Stimulated activated CD4-positive, alpha-beta T cell treated with anti-CD3 and anti-CD28 coated beads, TNF-alpha, amount 100 ng/mL, for 48 hours (primary cell): ENCODE measurements at regions not wholly inside any gene's neighbourhood (a gene's known extent, or its start where the extent isn't known, plus 50 kb on each side); places are given as distances from the start of the nearest gene placed in this dataset.
"Not testable (repeated sequence)": the region's sequence is repeated elsewhere in the genome, so short reads cannot be mapped to it uniquely, and the experiment has no call there.

ENCODE experiments used
- DNase-seq, 3 donors: peaks; one replicate each; pipeline ENCODE4 v3.0.0-alpha.2; 2020; ENCODE audit warnings: low read depth in 3 of 3

- DNase-seq = no peak
These were observed 942.2 kb downstream of the TRAM1L1 start for GRCh38 chr4:116143198-116143597.

DNA sequence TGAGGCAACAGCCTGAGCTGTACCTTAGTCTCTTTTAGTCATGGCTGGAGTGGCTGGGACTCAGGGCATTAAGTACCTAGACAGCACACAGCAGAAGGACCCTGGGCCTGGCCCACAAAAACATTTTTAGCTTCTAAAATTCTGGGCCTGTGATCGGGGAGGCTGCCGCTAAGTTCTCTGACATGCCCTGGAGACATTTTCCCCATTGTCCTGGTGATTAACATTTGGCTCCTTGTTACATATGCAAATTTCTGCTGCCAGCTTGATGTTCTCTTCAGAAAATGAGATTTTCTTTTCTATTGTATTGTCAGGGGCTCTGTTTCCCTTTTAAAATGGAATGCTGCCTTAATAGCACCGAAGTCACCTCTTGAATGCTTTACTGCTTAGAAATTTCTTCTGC lies 952.4 kb downstream of the TRAM1L1 start:
- no peak for DNase-seq

DNA sequence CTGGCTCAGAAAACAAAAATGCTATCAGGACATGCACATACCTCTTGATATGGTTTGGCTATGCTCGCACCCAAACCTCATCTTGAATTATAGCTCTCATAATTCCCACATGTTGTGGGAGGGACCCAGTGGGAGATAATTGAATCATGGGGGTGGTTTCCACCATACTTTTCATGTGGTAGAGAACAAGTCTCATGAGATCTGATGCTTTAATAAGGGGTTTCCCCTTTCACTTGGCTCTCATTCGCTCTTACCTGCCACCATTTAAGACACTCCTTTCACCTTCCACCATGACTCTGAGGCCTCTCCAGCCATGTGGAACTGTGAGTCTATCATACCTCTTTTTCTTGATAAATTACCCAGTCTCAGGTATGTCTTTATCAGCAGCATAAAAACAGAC lies 958.6 kb downstream of the TRAM1L1 start:
- no peak for DNase-seq

DNA sequence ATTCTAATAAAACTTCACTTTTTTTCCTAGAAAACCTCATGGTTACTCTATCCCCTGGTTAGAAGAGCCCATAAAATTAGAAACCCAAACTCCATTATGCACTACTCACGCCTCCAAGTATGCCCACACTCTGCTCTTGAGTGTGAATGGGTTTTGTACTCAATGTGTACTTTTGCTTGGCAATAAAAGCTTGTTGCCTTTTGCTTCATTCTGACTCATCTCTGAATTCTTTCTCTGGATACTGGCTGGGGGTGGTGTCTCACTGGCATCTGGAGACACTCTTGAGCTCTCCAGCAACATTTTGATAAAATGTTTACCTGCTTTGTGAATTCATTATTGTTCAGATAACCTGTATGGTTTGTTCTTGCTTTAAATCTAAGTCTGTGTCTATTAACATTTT lies 963.3 kb downstream of the TRAM1L1 start:
- DNase-seq = no peak

- DNase-seq = no peak
These were observed 967.2 kb downstream of the TRAM1L1 start for GRCh38 chr4:116118221-116118620.

- DNase-seq = not testable (repeated sequence)
These were observed 972.5 kb downstream of the TRAM1L1 start for GRCh38 chr4:116112861-116113260.

DNA sequence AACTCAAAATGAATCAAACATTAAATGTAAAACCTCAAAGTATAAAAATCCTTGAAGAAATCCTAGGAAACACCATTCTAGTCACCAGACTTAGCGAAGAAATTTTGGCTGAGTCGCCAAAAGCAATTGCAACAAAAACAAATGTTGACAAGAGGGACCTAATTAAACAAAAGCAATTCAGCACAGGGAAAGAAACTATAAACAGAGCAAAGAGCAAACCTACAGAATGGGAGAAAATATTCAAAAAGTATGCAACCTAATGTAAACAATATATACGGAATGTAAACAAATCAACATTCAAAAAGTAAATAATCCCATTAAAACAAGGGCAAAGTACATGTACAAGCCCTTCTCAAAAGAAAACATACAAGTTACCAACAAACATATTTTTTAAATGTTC lies 974.7 kb downstream of the TRAM1L1 start:
- DNase-seq = no peak

DNA sequence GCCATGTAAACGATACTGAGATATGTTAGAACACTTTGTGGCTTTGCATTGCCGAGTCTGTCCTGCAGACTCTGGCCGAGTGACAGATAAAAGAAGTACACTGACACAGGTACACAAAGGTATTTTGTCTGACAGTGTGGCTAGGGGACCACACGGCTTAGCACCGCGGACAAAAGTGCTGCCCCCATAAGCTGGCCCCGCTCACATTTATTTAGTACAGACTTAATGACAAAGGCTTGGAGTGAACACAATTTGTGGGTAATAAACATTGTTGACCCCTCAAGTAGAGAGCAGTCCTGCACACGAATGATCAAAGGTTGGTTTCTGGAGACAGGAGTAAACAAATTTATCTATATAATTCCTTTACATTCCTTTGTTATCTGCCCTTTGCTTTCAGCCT lies 976.8 kb downstream of the TRAM1L1 start:
- no peak for DNase-seq

DNA sequence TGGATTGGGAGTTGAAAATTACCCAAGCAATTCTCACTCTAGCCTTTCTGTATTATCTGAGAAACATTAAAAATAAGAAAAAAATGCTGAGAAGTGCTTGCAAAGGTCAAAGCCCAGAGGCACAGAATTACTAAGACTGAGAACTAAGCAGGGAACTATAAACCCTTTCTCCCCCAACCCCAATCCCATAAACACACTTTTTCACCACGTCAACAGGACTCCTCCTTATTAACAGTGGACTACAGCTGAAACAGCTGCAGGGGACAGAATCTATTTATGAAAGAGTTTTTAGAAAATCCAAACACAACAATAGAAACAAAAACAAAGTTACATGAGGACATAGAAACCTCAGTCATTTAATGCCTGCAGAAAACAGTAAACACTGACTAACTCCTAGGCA lies 984.1 kb downstream of the TRAM1L1 start:
- no peak for DNase-seq

DNA sequence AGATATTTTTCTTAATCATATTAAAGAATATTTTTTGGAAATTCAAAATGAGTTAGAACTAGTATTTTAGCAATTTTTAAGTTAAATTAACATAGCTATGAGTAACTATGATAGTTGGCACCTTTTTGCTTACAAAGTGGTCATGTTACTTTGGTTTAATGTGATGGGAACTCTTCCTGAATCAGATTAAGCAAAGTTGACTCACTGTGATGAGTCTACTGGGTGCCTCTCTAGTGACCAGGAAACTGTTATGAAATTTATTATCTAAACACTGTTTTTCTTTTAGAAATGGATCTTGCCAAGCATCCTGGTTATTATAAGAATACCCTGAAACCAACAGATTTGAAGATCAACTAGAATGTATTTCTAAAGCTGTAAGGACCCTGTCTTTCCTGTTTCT lies 985.8 kb downstream of the TRAM1L1 start:
- no peak for DNase-seq

DNA sequence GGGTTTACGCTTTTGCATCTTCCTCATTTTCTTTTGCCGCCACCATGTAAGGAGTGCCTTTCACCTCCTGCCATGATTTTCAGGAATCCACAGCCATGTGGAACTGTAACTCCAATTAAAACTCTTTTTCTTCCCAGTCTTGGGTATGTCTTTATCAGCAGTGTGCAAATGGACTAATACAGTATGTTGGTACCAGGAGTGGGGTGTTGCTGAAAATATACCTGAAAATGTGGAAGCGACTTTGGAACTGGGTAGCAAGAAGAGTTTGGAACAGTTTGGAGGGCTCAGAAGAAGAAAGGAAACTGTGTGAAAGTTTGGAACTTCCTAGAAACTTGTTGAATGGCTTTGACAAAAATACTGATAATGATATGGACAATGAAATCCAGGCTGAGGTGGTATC lies 983.9 kb upstream of the NDST4 start:
- not testable (repeated sequence) for DNase-seq

DNA sequence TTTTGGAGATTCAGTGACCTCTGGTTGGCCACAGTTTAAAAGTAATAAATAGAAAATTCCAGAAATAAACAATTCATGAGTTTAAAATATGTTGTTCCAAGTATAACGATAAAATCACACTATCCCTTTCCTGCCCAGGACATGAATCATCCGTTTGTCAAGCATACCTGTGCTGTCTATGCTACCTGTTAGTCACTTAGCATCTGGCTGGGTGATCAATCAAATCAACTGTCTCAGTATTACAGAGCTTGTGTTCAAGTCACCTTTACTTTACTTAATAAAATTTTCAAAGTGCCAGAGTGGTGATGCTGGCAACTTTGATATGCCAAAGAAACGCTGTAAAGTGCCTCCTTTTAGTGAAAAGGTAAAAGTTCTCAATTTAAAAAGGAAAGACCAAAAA lies 979.5 kb upstream of the NDST4 start:
- DNase-seq = no peak

- no peak for DNase-seq
These were observed 975.4 kb upstream of the NDST4 start for GRCh38 chr4:116088771-116089170.

DNA sequence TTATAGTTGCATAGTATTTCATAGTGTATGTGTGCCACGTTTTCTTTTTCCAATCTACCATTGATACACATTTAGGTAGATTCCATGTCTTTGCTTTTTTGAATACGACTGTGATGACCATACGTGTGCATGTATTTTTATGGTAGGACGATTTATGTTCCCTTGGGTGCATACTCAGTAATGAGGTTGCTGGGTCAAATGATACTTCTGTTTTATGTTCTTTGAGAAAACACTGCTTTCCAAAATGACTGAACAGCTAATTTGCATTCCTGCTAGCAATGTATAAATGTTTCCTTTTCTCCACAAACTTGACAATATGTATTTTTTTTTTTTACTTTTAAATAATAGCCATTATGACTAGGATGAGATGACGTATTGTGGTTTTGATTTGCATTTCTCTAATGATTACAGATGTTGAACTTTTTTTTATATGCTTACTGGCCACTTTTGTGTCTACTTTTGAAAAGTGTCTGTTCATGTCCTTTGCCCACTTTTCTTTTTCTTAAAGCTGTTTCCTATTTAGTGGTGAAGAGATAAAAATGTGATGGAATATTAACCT lies 969.5 kb upstream of the NDST4 start:
- DNase-seq = no peak

GRCh38 chr4:116073051-116073450 lies 959.6 kb upstream of the NDST4 start:
- DNase-seq = no peak

DNA sequence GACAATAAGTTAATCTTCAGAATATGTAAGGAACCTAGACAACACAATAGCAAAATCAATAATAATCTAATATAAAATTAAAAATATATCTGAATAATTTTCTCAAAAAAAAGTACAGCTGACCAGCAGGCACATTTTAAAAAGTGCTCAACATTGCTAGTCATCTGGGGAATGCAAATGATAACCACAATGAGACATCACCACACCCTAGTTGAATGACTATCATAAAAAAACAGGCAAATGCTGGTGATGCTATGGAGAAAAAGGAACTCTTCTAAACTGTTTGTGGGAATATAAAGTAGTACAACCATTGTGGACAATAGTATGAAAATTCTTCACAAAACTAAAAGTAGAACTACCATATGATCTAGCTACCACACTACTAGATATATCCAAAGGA lies 956.9 kb upstream of the NDST4 start:
- DNase-seq = no peak

DNA sequence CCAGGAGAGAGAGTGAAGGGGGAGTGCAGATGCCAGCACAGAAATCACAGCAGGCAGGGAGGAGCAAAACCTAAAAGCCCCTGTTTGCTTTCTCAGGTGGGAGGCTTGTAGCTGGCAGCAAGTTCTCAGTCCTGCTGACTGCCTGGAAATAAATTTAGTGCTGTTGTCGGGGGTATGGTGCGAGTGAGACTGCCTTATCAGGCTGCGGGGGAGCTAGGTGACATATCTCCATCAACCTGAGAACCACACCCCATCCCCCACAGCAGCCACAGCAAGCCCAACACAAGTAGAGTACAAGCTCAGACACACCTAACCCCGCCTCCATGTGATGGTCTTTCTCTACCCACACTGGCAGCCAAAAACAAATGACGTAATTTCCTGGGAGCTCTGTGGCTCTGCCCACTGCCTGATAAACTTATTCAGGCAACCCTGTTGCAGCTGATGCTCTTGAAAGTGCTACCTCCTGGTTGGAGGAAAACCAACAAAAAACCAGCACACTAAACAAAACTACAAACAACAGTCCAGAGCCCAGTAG lies 953.4 kb upstream of the NDST4 start:
- no peak for DNase-seq

GRCh38 chr4:116064331-116064730 lies 950.9 kb upstream of the NDST4 start:
- no peak for DNase-seq

GRCh38 chr4:116059361-116059760 lies 945.9 kb upstream of the NDST4 start:
- no peak for DNase-seq

GRCh38 chr4:116058129-116058528 lies 944.7 kb upstream of the NDST4 start:
- no peak for DNase-seq

- no peak for DNase-seq
These were observed 942.7 kb upstream of the NDST4 start for GRCh38 chr4:116055857-116056827.

GRCh38 chr4:116027311-116027710 lies 913.9 kb upstream of the NDST4 start:
- no peak for DNase-seq
